MCF 10A (cell line): ENCODE measurements at regions not wholly inside any gene's neighbourhood (a gene's known extent, or its start where the extent isn't known, plus 50 kb on each side); places are given as distances from the start of the nearest gene placed in this dataset.

Experiments used
- BruUV-seq: library from RNA; stranded (reverse); fragments of 400-500 nt; replicated peaks from 2 replicates; lab custom pipeline; 2021; lab: Mats Ljungman, UMichigan
- CTCF ChIA-PET: fragments of 300-600 bp; sonication (Branson Sonifier 250); formaldehyde crosslinking; extraction: SDS; loops from one replicate; lab custom pipeline; 2021; ENCODE audit warnings: antibody characterized with exemption, inconsistent platforms; lab: Yijun Ruan, JAX
- POLR2A ChIA-PET: fragments of 300-600, 350-650 bp; sonication (Branson Sonifier 250); formaldehyde crosslinking; extraction: SDS; loops from one replicate; lab custom pipeline; 2020; ENCODE audit warnings: antibody characterized with exemption, inconsistent platforms; lab: Yijun Ruan, JAX
- DNase-seq: peaks from one replicate; pipeline ENCODE4 v3.0.0-alpha.2; 2018; ENCODE audit not compliant: unreplicated experiment
- H3K27ac Mint-ChIP-seq: one replicate; pipeline ENCODE4 v1.8.0; 2022; ENCODE audit warnings: mild to moderate bottlenecking, low read depth, mixed read lengths; ENCODE audit not compliant: unreplicated experiment
- H3K27me3 Mint-ChIP-seq: one replicate; pipeline ENCODE4 v1.8.0; 2022; ENCODE audit warnings: mixed read lengths; ENCODE audit not compliant: insufficient read depth, unreplicated experiment
- H3K36me3 Mint-ChIP-seq: one replicate; pipeline ENCODE4 v1.8.0; 2022; ENCODE audit warnings: mild to moderate bottlenecking, moderate library complexity, mixed read lengths; ENCODE audit not compliant: insufficient read depth, unreplicated experiment
- H3K4me1 Mint-ChIP-seq: one replicate; pipeline ENCODE4 v1.8.0; 2022; ENCODE audit warnings: mixed read lengths; ENCODE audit not compliant: insufficient read depth, unreplicated experiment
- H3K4me3 Mint-ChIP-seq: one replicate; pipeline ENCODE4 v1.8.0; 2022; ENCODE audit warnings: mild to moderate bottlenecking, moderate library complexity, mixed read lengths; ENCODE audit not compliant: unreplicated experiment
- H3K9me3 Mint-ChIP-seq: one replicate; pipeline ENCODE4 v1.8.0; 2022; ENCODE audit warnings: mixed read lengths; ENCODE audit not compliant: unreplicated experiment
- intact Hi-C: fragments of 100-400 bp; cut with micrococcal nuclease; formaldehyde crosslinking; loops from 2 replicates; pipeline ENCODE4 v1.14.1; 2022
- TF ChIP-seq, protein P1 (sequence below): fragments of 200-600 bp; IDR thresholded peaks from one replicate; pipeline ENCODE4 v1.8.0; 2022; ENCODE audit warnings: antibody characterized with exemption, mild to moderate bottlenecking; ENCODE audit not compliant: unreplicated experiment

GRCh38 chr3:31389939-31390338, 142.8 kb upstream of the STT3B start:
- no peak for DNase-seq
- H3K36me3 Mint-ChIP-seq: no peaks in the 10 kb centered on the region
- no peak overlapping the region for H3K27ac Mint-ChIP-seq
- POLR2A ChIA-PET: interaction anchor here (1.5 kb wide), 1 partner anchor 13 kb away, joined by 7 read pairs; no protein-coding TSS in a partner anchor
- H3K4me1 Mint-ChIP-seq: no peaks in the 10 kb centered on the region
- H3K4me3 Mint-ChIP-seq: no peak overlapping the region
- intact Hi-C loops: no loop called here
- no peaks in the 10 kb centered on the region for H3K27me3 Mint-ChIP-seq
- no TSS peak for BruUV-seq
- no peaks in the 10 kb centered on the region for H3K9me3 Mint-ChIP-seq
- CTCF ChIA-PET: interaction anchor here (1.0 kb wide), 1 partner anchor 10 kb away, joined by 3 read pairs; no protein-coding TSS in a partner anchor
- TF ChIP-seq, protein P1, sequence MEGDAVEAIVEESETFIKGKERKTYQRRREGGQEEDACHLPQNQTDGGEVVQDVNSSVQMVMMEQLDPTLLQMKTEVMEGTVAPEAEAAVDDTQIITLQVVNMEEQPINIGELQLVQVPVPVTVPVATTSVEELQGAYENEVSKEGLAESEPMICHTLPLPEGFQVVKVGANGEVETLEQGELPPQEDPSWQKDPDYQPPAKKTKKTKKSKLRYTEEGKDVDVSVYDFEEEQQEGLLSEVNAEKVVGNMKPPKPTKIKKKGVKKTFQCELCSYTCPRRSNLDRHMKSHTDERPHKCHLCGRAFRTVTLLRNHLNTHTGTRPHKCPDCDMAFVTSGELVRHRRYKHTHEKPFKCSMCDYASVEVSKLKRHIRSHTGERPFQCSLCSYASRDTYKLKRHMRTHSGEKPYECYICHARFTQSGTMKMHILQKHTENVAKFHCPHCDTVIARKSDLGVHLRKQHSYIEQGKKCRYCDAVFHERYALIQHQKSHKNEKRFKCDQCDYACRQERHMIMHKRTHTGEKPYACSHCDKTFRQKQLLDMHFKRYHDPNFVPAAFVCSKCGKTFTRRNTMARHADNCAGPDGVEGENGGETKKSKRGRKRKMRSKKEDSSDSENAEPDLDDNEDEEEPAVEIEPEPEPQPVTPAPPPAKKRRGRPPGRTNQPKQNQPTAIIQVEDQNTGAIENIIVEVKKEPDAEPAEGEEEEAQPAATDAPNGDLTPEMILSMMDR: no peak

DNA sequence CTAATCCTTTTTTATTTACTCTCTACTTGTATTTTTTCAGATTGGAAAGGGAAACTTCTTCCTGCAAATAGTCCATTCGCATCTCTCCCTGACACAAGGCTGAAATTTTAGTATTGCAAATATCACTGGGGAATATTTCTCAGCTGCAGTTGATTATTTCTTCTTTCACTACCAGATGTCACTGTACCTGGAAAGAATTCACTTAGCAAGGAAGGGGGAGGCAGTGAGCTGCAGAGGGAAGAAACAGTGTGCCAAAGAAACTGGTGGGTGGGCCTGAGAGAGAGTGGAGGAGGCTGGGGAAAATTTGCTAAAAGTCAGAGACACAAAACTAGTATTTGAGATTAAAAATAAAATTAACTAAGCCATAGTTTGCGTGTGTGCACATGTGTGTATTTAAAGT, 142.3 kb upstream of the STT3B start:
- CTCF ChIA-PET: no interaction called here
- H3K4me1 Mint-ChIP-seq: no peaks in the 10 kb centered on the region
- DNase-seq: no peak
- no peaks in the 10 kb centered on the region for H3K9me3 Mint-ChIP-seq
- intact Hi-C loops: no loop called here
- TF ChIP-seq, protein P1: no peak
- POLR2A ChIA-PET: interaction anchor here (1.5 kb wide), 1 partner anchor 13 kb away, joined by 7 read pairs; no protein-coding TSS in a partner anchor
- no peak overlapping the region for H3K4me3 Mint-ChIP-seq
- H3K27me3 Mint-ChIP-seq: no peaks in the 10 kb centered on the region
- H3K36me3 Mint-ChIP-seq: no peaks in the 10 kb centered on the region
- no peak overlapping the region for H3K27ac Mint-ChIP-seq
- no TSS peak for BruUV-seq

DNA sequence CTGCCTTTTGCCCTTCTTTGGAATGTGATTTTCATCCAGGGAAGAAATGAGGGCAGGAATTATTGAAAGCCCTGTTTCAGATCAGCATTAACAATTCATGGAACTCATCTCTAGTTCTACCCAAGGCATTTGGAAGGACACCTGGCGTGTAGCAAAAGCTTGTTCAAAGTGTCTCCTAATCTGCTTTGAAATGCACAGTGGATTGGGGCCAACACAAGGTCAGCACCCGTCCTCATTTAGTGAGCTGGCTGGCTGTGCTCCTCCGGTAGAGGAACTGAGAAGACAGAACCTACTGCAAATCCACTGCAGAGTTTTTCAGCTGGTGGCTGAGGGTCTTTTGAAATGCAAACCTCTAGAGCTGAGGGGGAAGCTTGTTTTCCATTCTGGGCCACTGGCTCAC, 141.6 kb upstream of the STT3B start:
- no peak overlapping the region for H3K27ac Mint-ChIP-seq
- no peak for DNase-seq
- no peaks in the 10 kb centered on the region for H3K36me3 Mint-ChIP-seq
- no peaks in the 10 kb centered on the region for H3K9me3 Mint-ChIP-seq
- intact Hi-C loops: no loop called here
- TF ChIP-seq, protein P1: no peak
- ChIA-PET CTCF (no interaction called here), POLR2A (no interaction called here)
- no peak overlapping the region for H3K4me3 Mint-ChIP-seq
- no peaks in the 10 kb centered on the region for H3K4me1 Mint-ChIP-seq
- H3K27me3 Mint-ChIP-seq: no peaks in the 10 kb centered on the region
- BruUV-seq: no TSS peak

DNA sequence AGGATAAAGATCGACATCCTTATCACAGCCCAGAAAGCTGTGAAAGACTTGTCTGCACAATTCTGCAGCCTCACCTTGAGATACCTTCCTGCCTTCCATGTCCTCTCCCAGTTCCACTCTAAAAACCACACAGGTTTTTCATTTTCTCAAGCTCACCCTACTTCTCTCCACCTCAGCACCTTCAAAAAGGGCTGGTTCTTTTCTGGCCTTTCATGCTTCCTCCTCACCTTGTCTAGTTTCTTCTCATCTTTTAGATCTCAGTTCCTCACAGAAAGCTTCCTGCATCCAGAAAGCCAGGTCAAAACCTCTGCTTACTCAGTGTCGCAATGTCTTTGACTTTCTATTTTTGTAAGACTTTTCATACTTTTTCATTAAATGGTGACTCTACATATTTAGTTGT, 140.2 kb upstream of the STT3B start:
- no TSS peak for BruUV-seq
- ChIA-PET POLR2A (no interaction called here), CTCF (no interaction called here)
- intact Hi-C loops: no loop called here
- TF ChIP-seq, protein P1: no peak
- Mint-ChIP-seq H3K4me1 (no peaks in the 10 kb centered on the region), H3K4me3 (no peak overlapping the region), H3K9me3 (no peaks in the 10 kb centered on the region), H3K27ac (no peak overlapping the region), H3K27me3 (no peaks in the 10 kb centered on the region), H3K36me3 (no peaks in the 10 kb centered on the region)
- DNase-seq: no peak
